ENCODE measurements at regions not wholly inside any gene's neighbourhood (a gene's known extent, or its start where the extent isn't known, plus 50 kb on each side); places are given as distances from the start of the nearest gene placed in this dataset.
"Not testable (repeated sequence)": the region's sequence is repeated elsewhere in the genome, so short reads cannot be mapped to it uniquely, and the experiment has no call there.

DNA sequence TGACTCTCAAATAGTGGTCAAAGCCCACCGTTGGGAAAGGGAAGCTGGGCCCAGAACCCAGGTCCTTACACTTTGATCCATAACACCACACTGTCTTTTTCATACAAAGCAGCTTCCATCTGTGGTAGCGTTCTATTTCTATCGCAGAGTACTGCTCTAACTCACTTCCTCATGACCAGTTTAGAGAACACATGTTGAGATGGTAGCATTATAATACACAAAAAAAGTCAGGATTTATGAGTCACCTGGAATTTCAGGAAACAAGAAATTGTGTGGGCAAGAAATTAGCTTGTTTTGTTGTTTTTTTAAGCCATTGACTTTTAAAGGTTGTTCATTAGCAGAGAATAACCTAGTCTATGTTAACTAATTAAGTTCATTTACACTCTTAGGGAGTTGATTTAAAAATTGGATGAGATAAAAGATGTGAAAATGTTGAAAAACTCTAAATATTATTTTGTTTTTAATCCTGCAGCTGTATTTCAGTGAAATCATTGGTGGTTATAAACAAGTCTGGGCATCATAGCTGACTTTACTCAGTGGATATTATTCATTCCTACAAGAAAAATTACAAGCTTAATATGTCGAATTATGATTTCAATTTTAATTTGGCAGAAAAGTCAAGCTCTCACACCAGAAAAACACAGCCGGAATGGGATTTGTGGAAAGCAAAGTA lies 1011.1 kb upstream of the HS3ST1 start:
- H3K9me3 ChIP-seq (ENCODE audit: control insufficient read depth in 2 of 2, insufficient read depth in 1 of 2, low read depth in 1 of 2, low read length in 1 of 2) = no peaks in the 10 kb centered on the region
- no peak overlapping the region for H3K4me3 ChIP-seq (ENCODE audit: low read depth in 1 of 3, low read length in 3 of 3)
- WGBS, 3 donors = 60 to 73% (median 65%) methylated on average over 5 of the region's 5 CpGs
- no peaks in the 10 kb centered on the region for H3K27me3 ChIP-seq (ENCODE audit: control insufficient read depth in 3 of 3, insufficient read depth in 3 of 3, low read length in 3 of 3)
- FAIRE-seq (no peak), DNase-seq (no peak)
- H3K27ac ChIP-seq (ENCODE audit: low read depth in 1 of 3, low read length in 2 of 3) = no peak overlapping the region
- H3K36me3 ChIP-seq (ENCODE audit: control insufficient read depth in 3 of 3, insufficient read depth in 2 of 3, low read depth in 1 of 3, low read length in 3 of 3) = no peaks in the 10 kb centered on the region
- H3K4me1 ChIP-seq (ENCODE audit: control insufficient read depth in 3 of 3, insufficient read depth in 2 of 3, low read depth in 1 of 3, low read length in 2 of 3) = no peaks in the 10 kb centered on the region

DNA sequence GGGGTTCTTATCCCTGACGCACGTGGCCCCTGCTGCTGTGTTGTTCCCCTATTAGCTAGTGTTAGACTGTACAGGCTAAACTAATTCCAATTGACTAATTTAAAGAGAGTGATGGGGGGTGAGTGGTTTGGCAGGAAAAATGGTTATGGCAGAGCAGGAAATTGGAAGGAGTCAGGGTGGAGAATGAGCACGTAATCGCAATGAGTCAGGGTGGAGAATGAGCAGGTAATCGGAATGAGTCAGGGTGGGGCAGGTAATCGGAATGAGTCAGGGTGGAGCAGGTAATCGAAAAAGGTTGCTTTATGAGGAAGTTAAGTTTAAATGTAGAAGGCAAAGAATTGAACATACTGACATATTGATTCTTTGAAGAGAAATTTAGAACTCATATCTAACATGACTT lies 1002.6 kb upstream of the HS3ST1 start:
- DNase-seq; H3K36me3 ChIP-seq (ENCODE audit: control insufficient read depth in 3 of 3, insufficient read depth in 2 of 3, low read depth in 1 of 3, low read length in 3 of 3); H3K27ac ChIP-seq (ENCODE audit: low read depth in 1 of 3, low read length in 2 of 3); H3K4me3 ChIP-seq (ENCODE audit: low read depth in 1 of 3, low read length in 3 of 3); H3K4me1 ChIP-seq (ENCODE audit: control insufficient read depth in 3 of 3, insufficient read depth in 2 of 3, low read depth in 1 of 3, low read length in 2 of 3); H3K27me3 ChIP-seq (ENCODE audit: control insufficient read depth in 3 of 3, insufficient read depth in 3 of 3, low read length in 3 of 3); FAIRE-seq; H3K9me3 ChIP-seq (ENCODE audit: control insufficient read depth in 2 of 2, insufficient read depth in 1 of 2, low read depth in 1 of 2, low read length in 1 of 2): not testable (repeated sequence)
- 89 to 93% (median 91%) methylated on average over 7 of the region's 7 CpGs for WGBS, 3 donors

DNA sequence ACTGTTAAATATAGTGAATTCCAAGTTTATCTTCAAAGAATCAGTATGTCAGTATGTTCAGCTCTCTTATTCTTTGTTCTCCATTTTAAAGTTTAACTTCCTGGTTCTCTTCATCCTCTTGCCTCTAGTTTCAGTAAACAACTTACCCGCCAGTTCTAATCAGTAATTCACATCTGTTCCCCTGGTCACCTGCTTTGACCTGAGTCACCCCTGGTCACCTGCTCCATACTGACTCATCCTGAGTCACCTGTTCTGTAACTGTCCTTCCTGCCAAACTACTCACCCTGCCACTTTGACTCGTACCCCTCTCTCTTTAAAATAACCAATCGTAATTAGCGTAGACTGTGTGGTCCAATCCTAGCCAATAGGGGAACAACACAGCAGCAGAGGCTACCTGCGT lies 992.7 kb upstream of the HS3ST1 start:
- Histone ChIP-seq H3K4me1 (ENCODE audit: control insufficient read depth in 3 of 3, insufficient read depth in 2 of 3, low read depth in 1 of 3, low read length in 2 of 3) (no peaks in the 10 kb centered on the region), H3K36me3 (ENCODE audit: control insufficient read depth in 3 of 3, insufficient read depth in 2 of 3, low read depth in 1 of 3, low read length in 3 of 3) (no peaks in the 10 kb centered on the region), H3K27ac (ENCODE audit: low read depth in 1 of 3, low read length in 2 of 3) (no peak overlapping the region), H3K27me3 (ENCODE audit: control insufficient read depth in 3 of 3, insufficient read depth in 3 of 3, low read length in 3 of 3) (no peaks in the 10 kb centered on the region), H3K4me3 (ENCODE audit: low read depth in 1 of 3, low read length in 3 of 3) (no peak overlapping the region), H3K9me3 (ENCODE audit: control insufficient read depth in 2 of 2, insufficient read depth in 1 of 2, low read depth in 1 of 2, low read length in 1 of 2) (no peaks in the 10 kb centered on the region)
- DNase-seq = no peak
- whole genome bisulfite sequencing, 3 donors = 72 to 82% (median 76%) methylated on average over 5 of the region's 5 CpGs
- no peak for FAIRE-seq

DNA sequence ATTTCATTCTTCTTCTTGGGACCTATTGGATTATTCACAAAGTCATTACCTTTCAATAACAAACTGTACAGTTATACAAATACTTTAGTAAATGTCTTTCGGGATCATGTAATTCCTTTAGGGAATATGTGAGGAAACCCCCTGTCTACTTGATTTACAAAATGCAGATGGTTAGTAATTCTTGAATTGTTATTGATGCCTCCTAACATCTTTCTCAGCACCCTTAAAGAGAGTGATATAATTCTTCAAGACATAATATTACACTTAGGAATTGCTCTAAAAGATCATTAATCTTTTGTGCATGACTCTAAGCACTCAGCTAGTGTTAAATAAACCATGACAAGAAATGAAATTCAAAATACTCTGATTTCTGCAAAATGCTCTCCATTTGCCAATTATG lies 988.1 kb upstream of the HS3ST1 start:
- H3K9me3 ChIP-seq (ENCODE audit: control insufficient read depth in 2 of 2, insufficient read depth in 1 of 2, low read depth in 1 of 2, low read length in 1 of 2) = no peaks in the 10 kb centered on the region
- 60 to 88% (median 86%) methylated on average over 1 of the region's 1 CpG for WGBS, 3 donors
- no peak for FAIRE-seq

DNA sequence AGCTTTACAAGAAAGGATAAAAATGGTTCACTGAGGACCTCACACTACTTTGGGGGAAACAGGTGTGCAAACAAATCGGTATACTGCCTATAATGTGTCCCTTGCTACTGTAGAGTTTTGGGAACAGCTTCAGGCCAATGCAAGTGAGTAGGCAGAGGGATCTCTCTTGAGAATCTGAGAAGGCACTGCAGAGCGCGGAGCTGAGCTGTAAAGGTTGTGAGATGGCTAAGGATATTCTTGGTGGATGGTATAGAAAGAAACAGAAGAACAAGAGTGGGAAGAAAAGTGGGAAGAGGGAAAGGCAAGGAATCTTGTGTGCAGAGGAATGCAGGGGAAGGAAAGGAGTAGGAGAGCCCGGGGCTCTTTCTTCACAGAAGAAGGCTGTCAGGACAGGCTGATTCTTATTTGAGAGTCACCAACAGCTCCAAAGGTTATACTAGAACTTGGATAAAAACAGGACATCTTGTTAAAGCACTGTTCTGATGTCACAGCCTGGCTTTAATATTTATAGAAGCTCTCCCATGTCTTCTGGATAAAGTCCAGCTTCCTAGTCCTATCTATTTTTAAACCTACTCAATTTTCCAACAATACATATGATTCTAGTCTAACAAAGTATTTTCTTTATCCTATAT lies 985.6 kb upstream of the HS3ST1 start:
- Histone ChIP-seq H3K36me3 (ENCODE audit: control insufficient read depth in 3 of 3, insufficient read depth in 2 of 3, low read depth in 1 of 3, low read length in 3 of 3) (no peaks in the 10 kb centered on the region), H3K4me1 (ENCODE audit: control insufficient read depth in 3 of 3, insufficient read depth in 2 of 3, low read depth in 1 of 3, low read length in 2 of 3) (no peaks in the 10 kb centered on the region), H3K4me3 (ENCODE audit: low read depth in 1 of 3, low read length in 3 of 3) (no peak overlapping the region), H3K27ac (ENCODE audit: low read depth in 1 of 3, low read length in 2 of 3) (no peak overlapping the region), H3K9me3 (ENCODE audit: control insufficient read depth in 2 of 2, insufficient read depth in 1 of 2, low read depth in 1 of 2, low read length in 1 of 2) (no peaks in the 10 kb centered on the region), H3K27me3 (ENCODE audit: control insufficient read depth in 3 of 3, insufficient read depth in 3 of 3, low read length in 3 of 3) (no peaks in the 10 kb centered on the region)
- no peak for DNase-seq
- WGBS, 3 donors = 75 to 88% (median 81%) methylated on average over 4 of the region's 4 CpGs
- FAIRE-seq = no peak

More for the DNA sequence above, 988.1 kb upstream of the HS3ST1 start:
- Histone ChIP-seq H3K4me1 (ENCODE audit: control insufficient read depth in 3 of 3, insufficient read depth in 2 of 3, low read depth in 1 of 3, low read length in 2 of 3) (no peaks in the 10 kb centered on the region), H3K27ac (ENCODE audit: low read depth in 1 of 3, low read length in 2 of 3) (no peak overlapping the region), H3K36me3 (ENCODE audit: control insufficient read depth in 3 of 3, insufficient read depth in 2 of 3, low read depth in 1 of 3, low read length in 3 of 3) (no peaks in the 10 kb centered on the region), H3K27me3 (ENCODE audit: control insufficient read depth in 3 of 3, insufficient read depth in 3 of 3, low read length in 3 of 3) (no peaks in the 10 kb centered on the region), H3K4me3 (ENCODE audit: low read depth in 1 of 3, low read length in 3 of 3) (no peak overlapping the region)
- DNase-seq = no peak

DNA sequence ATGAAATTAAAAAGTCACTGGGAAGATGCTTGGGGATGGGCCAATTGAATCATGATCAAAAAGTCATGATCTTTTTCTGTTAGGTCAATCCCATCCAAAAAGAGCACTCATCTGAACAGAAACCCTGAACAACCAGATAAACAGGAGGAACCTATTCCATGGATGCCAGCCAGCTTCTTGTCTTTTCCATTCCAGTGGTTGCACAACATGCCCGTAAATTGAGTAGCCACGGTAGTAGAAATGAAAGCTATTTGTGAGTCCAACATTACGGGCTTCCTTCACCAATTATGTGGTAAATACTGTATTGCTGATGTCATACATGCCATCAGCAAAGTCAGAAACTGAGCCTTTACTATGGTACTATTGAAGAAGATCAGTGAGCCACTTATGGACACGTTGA lies 982.4 kb upstream of the HS3ST1 start:
- FAIRE-seq (no peak), DNase-seq (peak in 1 of 2 donors; percentile 24)
- no peak overlapping the region for H3K4me3 ChIP-seq (ENCODE audit: low read depth in 1 of 3, low read length in 3 of 3)
- H3K27me3 ChIP-seq (ENCODE audit: control insufficient read depth in 3 of 3, insufficient read depth in 3 of 3, low read length in 3 of 3) = no peaks in the 10 kb centered on the region
- WGBS, 3 donors = 70 to 83% (median 80%) methylated on average over 4 of the region's 4 CpGs
- no peak overlapping the region for H3K27ac ChIP-seq (ENCODE audit: low read depth in 1 of 3, low read length in 2 of 3)
- no peaks in the 10 kb centered on the region for H3K4me1 ChIP-seq (ENCODE audit: control insufficient read depth in 3 of 3, insufficient read depth in 2 of 3, low read depth in 1 of 3, low read length in 2 of 3)
- H3K9me3 ChIP-seq (ENCODE audit: control insufficient read depth in 2 of 2, insufficient read depth in 1 of 2, low read depth in 1 of 2, low read length in 1 of 2) = no peaks in the 10 kb centered on the region
- H3K36me3 ChIP-seq (ENCODE audit: control insufficient read depth in 3 of 3, insufficient read depth in 2 of 3, low read depth in 1 of 3, low read length in 3 of 3) = no peaks in the 10 kb centered on the region

DNA sequence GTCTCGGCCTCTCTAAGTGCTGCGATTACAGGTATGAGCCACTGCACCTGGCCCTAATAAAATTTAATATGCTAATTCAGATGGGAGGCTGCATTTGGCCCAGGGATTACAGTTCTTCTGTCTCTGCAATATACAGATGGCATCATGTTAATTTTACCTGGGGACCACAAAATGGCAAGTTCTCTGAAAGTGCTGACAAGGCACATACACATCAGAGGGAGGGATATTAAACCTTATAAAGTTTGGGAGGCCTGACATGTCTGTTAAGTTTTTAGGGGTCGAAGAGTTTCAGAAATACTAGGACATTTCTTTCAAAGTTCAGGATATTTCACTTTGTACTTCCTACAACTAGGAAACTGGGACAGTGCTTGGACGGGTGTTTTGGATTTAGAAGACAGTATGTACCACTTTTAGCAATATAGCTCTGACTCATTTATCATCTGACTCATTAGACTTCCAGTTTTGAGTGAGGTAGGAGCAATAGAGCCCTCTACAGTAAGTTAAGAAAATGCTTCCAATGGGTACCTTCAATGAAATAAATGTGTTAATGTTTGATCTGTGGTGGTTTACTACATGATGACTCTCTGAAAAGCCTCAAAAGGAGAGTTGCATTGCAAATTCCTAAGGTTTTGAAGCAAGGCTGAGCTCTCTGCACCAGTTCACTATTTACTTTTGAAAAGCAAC lies 981.0 kb upstream of the HS3ST1 start:
- FAIRE-seq = no peak
- Histone ChIP-seq H3K9me3 (ENCODE audit: control insufficient read depth in 2 of 2, insufficient read depth in 1 of 2, low read depth in 1 of 2, low read length in 1 of 2) (no peaks in the 10 kb centered on the region), H3K27ac (ENCODE audit: low read depth in 1 of 3, low read length in 2 of 3) (no peak overlapping the region), H3K36me3 (ENCODE audit: control insufficient read depth in 3 of 3, insufficient read depth in 2 of 3, low read depth in 1 of 3, low read length in 3 of 3) (no peaks in the 10 kb centered on the region), H3K4me1 (ENCODE audit: control insufficient read depth in 3 of 3, insufficient read depth in 2 of 3, low read depth in 1 of 3, low read length in 2 of 3) (no peaks in the 10 kb centered on the region), H3K27me3 (ENCODE audit: control insufficient read depth in 3 of 3, insufficient read depth in 3 of 3, low read length in 3 of 3) (no peaks in the 10 kb centered on the region), H3K4me3 (ENCODE audit: low read depth in 1 of 3, low read length in 3 of 3) (no peak overlapping the region)
- DNase-seq = peak in 1 of 2 donors; percentile 21
- 38 to 65% (median 53%) methylated on average over 4 of the region's 4 CpGs for WGBS, 3 donors

DNA sequence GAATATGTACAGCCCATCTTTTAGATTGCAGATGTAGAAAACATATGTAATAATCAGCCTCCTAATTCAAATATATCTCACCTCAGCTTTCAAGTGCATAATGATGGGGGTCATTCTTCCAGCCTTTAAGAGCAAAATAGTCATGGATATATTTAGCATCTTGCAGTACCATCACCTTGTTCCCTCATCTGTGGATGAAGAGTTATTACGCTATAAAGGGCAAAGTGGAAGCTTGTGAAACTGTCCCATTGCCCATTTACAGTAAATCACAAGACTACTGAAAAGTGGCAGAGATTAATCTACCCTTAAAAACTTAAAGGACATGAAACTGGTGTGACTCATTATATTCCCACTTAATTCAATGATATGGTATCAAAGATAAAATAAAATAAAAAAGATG lies 979.7 kb upstream of the HS3ST1 start:
- no peak for FAIRE-seq
- H3K36me3 ChIP-seq (ENCODE audit: control insufficient read depth in 3 of 3, insufficient read depth in 2 of 3, low read depth in 1 of 3, low read length in 3 of 3) = no peaks in the 10 kb centered on the region

More for the DNA sequence above, 979.7 kb upstream of the HS3ST1 start:
- no peaks in the 10 kb centered on the region for H3K27me3 ChIP-seq (ENCODE audit: control insufficient read depth in 3 of 3, insufficient read depth in 3 of 3, low read length in 3 of 3)
- no peak for DNase-seq
- H3K4me1 ChIP-seq (ENCODE audit: control insufficient read depth in 3 of 3, insufficient read depth in 2 of 3, low read depth in 1 of 3, low read length in 2 of 3) = no peaks in the 10 kb centered on the region
- H3K27ac ChIP-seq (ENCODE audit: low read depth in 1 of 3, low read length in 2 of 3) = no peak overlapping the region
- no peak overlapping the region for H3K4me3 ChIP-seq (ENCODE audit: low read depth in 1 of 3, low read length in 3 of 3)
- WGBS, 3 donors = 86 to 97% (median 92%) methylated on average over 1 of the region's 1 CpG
- H3K9me3 ChIP-seq (ENCODE audit: control insufficient read depth in 2 of 2, insufficient read depth in 1 of 2, low read depth in 1 of 2, low read length in 1 of 2) = no peaks in the 10 kb centered on the region

Measured in small intestine (tissue), 7 donors.